ENCODE measurements at regions not wholly inside any gene's neighbourhood (a gene's known extent, or its start where the extent isn't known, plus 50 kb on each side); places are given as distances from the start of the nearest gene placed in this dataset.
"Not testable (repeated sequence)": the region's sequence is repeated elsewhere in the genome, so short reads cannot be mapped to it uniquely, and the experiment has no call there.

DNA sequence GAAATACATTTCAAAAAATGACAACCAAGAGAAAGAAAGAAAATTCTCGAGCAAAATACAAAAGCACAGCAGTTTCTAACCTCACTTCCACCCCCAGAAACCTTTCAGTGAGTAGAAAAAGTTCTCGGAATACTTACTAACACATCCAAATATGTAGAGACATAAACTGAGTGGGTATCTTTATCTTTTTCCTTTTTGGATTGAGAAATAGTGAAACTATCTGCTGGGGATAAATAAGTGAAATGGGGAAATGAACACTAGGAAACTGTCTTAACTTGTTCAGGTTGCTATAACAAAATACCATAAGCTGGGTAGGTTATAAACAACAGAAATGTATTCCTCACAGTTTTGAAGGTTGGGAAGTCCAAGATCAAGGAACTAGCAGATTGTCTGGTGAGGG is 72.0 kb downstream of the VCAM1 start:
- FAIRE-seq = no peak
- DNase-seq (ENCODE audit: insufficient read length, low spot score) = no peak
- TF ChIP-seq POLR2A (IDR thresholded peaks at IDR 0.05; ENCODE audit: low read depth, low read length) (no peak), SPI1 (IDR thresholded peaks at IDR 0.05; ENCODE audit: low read depth, low read length) (no peak), POU2F2 (IDR thresholded peaks at IDR 0.05; ENCODE audit: low read depth, low read length) (no peak), TAF1 (IDR thresholded peaks at IDR 0.05; ENCODE audit: low read depth, low read length) (no peak), POLR2AphosphoS5 (IDR thresholded peaks at IDR 0.05; ENCODE audit: low read depth, low read length) (no peak), PAX5 (IDR thresholded peaks at IDR 0.05; ENCODE audit: insufficient read depth, low read length, severe bottlenecking) (no peak)

DNA sequence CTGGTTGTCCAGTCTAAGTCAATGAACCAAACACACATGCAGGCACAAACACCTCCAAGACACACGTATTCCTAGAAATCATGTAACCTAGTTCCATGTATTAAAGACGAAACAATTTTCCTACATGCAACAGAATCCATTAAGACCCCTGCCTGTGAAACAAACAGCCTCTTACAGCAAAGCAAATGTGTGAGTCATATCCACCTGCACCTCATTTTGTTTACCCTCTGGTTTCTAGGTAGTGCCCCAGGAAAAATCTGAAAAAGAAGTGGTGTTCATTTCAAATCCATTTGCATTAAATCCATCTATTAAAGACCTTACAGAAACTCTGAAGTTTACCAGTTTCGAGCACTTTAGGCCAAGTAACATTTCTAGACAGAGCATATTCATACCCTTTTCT is 74.1 kb downstream of the VCAM1 start:
- DNase-seq (ENCODE audit: insufficient read length, low spot score) = no peak

DNA sequence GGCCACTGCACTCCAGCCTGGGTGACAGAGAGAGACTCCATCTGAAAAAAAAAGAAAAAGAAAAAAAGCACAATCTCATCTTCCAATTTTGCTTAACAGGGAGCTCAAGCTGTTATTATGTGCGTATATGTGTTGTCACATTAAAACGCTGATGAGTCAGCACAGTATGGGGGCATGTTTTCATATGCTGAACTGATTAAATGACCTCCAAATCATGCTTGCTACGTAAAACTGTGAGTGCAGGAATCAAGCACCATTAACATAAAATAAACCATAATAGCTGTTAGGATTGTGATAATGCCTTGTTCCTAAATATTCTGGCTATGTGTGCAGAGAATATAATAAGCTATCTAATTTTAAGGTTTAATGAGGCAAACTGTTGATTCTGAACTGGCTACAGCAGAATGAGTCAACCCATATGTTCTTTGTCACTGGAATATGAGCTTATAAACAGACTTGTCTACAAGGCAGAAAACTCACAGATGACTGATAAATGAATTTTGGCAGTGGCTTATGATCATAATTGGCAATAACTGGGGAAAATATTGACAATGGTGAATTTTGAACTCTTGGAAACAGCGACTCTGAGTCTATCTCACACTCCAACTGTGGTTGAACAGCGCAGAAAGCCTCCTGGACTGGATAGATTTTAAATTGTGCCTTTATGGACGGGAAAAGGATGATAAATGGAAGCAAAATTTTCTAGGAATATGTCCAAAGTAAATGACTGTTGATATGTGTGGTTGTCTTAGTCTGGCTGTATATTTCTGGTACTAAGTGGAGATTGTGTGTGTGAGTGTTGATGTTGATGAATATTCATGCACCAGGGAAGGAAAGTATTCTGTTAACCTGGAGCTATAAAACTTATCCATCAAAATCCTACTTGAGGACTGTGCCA is 75.5 kb downstream of the VCAM1 start:
- no peak for DNase-seq (ENCODE audit: insufficient read length, low spot score)
- TF ChIP-seq SPI1 (IDR thresholded peaks at IDR 0.05; ENCODE audit: low read depth, low read length) (no peak), POLR2A (IDR thresholded peaks at IDR 0.05; ENCODE audit: low read depth, low read length) (no peak), TAF1 (IDR thresholded peaks at IDR 0.05; ENCODE audit: low read depth, low read length) (no peak), POLR2AphosphoS5 (IDR thresholded peaks at IDR 0.05; ENCODE audit: low read depth, low read length) (no peak), PAX5 (IDR thresholded peaks at IDR 0.05; ENCODE audit: insufficient read depth, low read length, severe bottlenecking) (no peak), POU2F2 (IDR thresholded peaks at IDR 0.05; ENCODE audit: low read depth, low read length) (no peak)
- FAIRE-seq = no peak

More for the DNA sequence above, 74.1 kb downstream of the VCAM1 start:
- TF ChIP-seq POU2F2 (IDR thresholded peaks at IDR 0.05; ENCODE audit: low read depth, low read length) (no peak), PAX5 (IDR thresholded peaks at IDR 0.05; ENCODE audit: insufficient read depth, low read length, severe bottlenecking) (no peak), TAF1 (IDR thresholded peaks at IDR 0.05; ENCODE audit: low read depth, low read length) (no peak)
- FAIRE-seq = no peak

DNA sequence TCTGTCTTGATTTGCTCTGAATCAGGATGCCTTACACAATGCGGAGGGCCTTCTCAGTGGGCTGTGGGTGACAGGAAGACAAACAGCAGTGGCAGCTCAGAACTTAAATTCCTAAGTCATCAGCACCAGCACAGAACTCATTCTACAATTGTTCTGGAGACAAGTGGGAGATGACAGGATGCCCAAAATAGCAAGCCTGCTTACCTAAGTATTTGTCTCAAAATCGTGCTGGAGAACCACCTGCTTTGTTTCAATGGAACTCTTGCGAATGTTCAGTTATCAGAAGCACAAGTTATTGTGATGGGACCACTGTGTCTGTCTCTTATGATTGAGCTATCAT is 76.1 kb downstream of the VCAM1 start:
- DNase-seq (ENCODE audit: insufficient read length, low spot score) (no peak), FAIRE-seq (no peak)
- no peak for TF ChIP-seq PAX5 (IDR thresholded peaks at IDR 0.05; ENCODE audit: insufficient read depth, low read length, severe bottlenecking)
- no peak for TF ChIP-seq POLR2AphosphoS5 (IDR thresholded peaks at IDR 0.05; ENCODE audit: low read depth, low read length)
- no peak for TF ChIP-seq POLR2A (IDR thresholded peaks at IDR 0.05; ENCODE audit: low read depth, low read length)
- TF ChIP-seq TAF1 (IDR thresholded peaks at IDR 0.05; ENCODE audit: low read depth, low read length) = no peak
- TF ChIP-seq SPI1 (IDR thresholded peaks at IDR 0.05; ENCODE audit: low read depth, low read length) = no peak
- no peak for TF ChIP-seq POU2F2 (IDR thresholded peaks at IDR 0.05; ENCODE audit: low read depth, low read length)

DNA sequence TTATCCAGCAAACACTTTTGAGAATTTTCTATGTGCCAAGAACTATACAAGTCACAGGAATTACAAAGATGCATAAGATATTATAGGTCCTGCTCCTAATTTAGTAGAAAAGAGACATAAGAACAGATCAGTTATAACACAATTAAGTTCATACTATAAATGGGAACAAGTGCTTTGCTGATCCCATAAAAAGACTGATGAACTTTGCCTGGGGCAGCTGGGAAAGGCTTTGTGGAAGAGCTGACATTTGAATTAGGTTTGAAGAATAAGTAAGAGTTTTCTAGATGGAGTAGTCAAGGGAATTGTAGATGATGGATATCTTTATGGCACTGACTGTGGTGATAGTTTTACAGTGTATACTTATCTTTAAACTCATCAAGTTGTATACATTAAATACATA is 76.5 kb downstream of the VCAM1 start:
- FAIRE-seq = no peak
- DNase-seq (ENCODE audit: insufficient read length, low spot score) = no peak
- TF ChIP-seq TAF1 (IDR thresholded peaks at IDR 0.05; ENCODE audit: low read depth, low read length) (no peak), POLR2AphosphoS5 (IDR thresholded peaks at IDR 0.05; ENCODE audit: low read depth, low read length) (no peak), POU2F2 (IDR thresholded peaks at IDR 0.05; ENCODE audit: low read depth, low read length) (no peak), POLR2A (IDR thresholded peaks at IDR 0.05; ENCODE audit: low read depth, low read length) (no peak), SPI1 (IDR thresholded peaks at IDR 0.05; ENCODE audit: low read depth, low read length) (no peak), PAX5 (IDR thresholded peaks at IDR 0.05; ENCODE audit: insufficient read depth, low read length, severe bottlenecking) (no peak)

DNA sequence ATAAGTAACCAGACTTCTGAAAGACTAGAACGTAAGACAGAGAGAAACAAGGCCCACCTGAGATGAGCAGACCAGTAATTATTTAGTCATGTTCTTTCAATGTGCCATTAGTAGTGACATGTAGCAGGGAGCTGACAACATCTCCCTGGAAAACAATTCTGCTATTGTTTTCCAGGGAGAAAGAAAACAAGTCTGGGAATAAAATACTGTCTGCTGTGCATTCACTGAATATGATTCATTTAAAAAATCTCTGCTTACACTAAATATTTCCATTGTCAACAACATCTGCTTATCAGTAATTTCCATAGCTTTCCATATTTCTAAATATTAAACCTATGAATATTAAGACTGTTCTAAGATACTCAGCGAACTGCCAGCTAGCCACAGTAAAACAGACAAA is 80.0 kb downstream of the VCAM1 start:
- FAIRE-seq (no peak), DNase-seq (ENCODE audit: insufficient read length, low spot score) (no peak)
- no peak for TF ChIP-seq POU2F2 (IDR thresholded peaks at IDR 0.05; ENCODE audit: low read depth, low read length)
- TF ChIP-seq SPI1 (IDR thresholded peaks at IDR 0.05; ENCODE audit: low read depth, low read length) = no peak
- TF ChIP-seq POLR2AphosphoS5 (IDR thresholded peaks at IDR 0.05; ENCODE audit: low read depth, low read length) = no peak
- TF ChIP-seq PAX5 (IDR thresholded peaks at IDR 0.05; ENCODE audit: insufficient read depth, low read length, severe bottlenecking) = no peak
- TF ChIP-seq POLR2A (IDR thresholded peaks at IDR 0.05; ENCODE audit: low read depth, low read length) = no peak

DNA sequence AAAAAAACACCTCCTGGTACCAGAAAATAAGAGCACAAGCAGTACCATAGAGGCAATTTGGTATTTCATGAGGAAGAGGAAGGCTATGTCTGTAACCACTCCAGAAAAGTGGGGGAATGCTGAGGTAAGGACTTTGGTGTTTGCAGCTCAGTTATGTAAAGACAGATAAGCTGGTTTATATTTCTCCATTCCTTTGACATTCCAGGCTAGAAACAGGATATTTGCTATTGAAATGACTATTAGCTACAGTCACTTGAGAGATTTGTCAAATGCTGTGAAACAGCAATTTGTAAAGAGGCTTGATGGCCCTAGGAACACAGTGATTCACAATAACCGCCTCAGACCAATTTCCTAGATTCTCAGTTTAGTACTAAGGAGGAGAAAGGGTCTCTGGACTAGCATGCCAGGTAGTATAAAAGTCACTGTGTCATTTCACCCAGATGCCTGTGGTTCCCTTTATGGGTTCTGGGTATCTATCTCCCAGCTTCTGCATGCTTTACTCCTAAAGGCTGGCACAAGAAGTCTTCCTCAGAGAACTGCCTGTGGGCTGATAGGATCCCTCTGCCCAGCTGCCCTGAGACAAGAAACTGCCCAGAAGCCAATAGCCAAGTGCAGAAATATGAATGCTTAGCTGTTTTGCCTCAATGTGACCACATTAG is 80.5 kb downstream of the VCAM1 start:
- TF ChIP-seq TAF1 (IDR thresholded peaks at IDR 0.05; ENCODE audit: low read depth, low read length) (no peak), POU2F2 (IDR thresholded peaks at IDR 0.05; ENCODE audit: low read depth, low read length) (no peak), POLR2AphosphoS5 (IDR thresholded peaks at IDR 0.05; ENCODE audit: low read depth, low read length) (no peak), SPI1 (IDR thresholded peaks at IDR 0.05; ENCODE audit: low read depth, low read length) (no peak), POLR2A (IDR thresholded peaks at IDR 0.05; ENCODE audit: low read depth, low read length) (no peak), PAX5 (IDR thresholded peaks at IDR 0.05; ENCODE audit: insufficient read depth, low read length, severe bottlenecking) (no peak)
- FAIRE-seq = no peak
- DNase-seq (ENCODE audit: insufficient read length, low spot score) = no peak

DNA sequence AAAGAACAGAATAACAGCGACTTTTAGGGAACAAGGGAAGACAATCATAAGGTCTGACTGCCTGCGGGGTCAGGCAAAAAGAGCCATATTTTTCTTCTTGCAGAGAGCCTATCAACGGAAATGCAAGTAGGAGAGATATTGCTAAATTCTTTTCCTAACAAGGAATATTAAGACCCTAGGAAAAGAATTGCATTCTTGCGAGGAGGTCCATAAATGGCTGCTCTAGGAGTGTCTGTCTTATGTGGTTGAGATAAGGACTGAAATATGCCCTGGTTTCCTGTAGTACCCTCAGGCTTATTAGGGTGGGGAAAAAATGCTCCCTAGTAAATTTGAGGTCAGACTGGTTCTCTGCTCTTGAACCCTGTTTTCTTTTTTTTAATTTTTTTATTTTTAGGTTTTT is 81.7 kb downstream of the VCAM1 start:
- FAIRE-seq; DNase-seq (ENCODE audit: insufficient read length, low spot score): not testable (repeated sequence)

DNA sequence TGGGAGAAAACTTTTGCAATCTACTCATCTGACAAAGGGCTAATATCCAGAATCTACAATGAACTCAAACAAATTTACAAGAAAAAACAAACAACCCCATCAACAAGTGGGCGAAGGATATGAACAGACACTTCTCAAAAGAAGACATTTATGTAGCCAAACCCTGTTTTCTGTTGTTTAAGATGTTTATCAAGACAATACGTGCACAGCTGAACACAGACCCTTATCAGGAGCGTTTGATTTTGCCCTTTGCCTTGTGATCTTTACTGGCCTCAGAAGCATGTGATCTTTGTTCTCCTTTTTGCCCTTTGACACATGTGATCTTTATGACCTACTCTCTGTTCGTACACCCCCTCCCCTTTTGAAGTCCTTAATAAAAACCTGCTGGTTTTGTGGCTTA is 83.7 kb downstream of the VCAM1 start:
- DNase-seq (ENCODE audit: insufficient read length, low spot score); FAIRE-seq: not testable (repeated sequence)

DNA sequence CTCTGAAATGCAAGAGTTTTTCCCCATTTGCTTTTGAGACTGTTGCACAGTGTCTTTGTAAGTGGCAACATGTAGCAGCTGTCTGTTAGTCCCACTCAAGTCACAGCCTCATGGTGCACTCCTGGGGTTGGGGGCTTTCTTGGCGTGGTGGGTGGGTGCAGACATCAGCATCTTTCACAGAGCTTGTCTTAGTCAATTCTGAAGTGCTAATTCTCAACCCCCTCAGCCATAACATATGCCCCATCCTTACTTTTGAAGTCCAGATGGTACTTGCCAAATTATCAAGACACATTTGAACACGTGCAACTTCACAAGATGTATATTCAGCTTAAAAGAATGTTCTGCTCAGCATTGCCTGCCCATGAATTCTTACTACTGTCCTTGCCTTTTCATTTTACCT is 87.1 kb downstream of the VCAM1 start:
- TF ChIP-seq POLR2A (IDR thresholded peaks at IDR 0.05; ENCODE audit: low read depth, low read length) (no peak), POU2F2 (IDR thresholded peaks at IDR 0.05; ENCODE audit: low read depth, low read length) (no peak), POLR2AphosphoS5 (IDR thresholded peaks at IDR 0.05; ENCODE audit: low read depth, low read length) (no peak), TAF1 (IDR thresholded peaks at IDR 0.05; ENCODE audit: low read depth, low read length) (no peak), SPI1 (IDR thresholded peaks at IDR 0.05; ENCODE audit: low read depth, low read length) (no peak), PAX5 (IDR thresholded peaks at IDR 0.05; ENCODE audit: insufficient read depth, low read length, severe bottlenecking) (no peak)
- DNase-seq (ENCODE audit: insufficient read length, low spot score) (no peak), FAIRE-seq (no peak)
